ENCODE measurements at regions not wholly inside any gene's neighbourhood (a gene's known extent, or its start where the extent isn't known, plus 50 kb on each side); places are given as distances from the start of the nearest gene placed in this dataset.

- DNase-seq: no peak
- no peak for TF ChIP-seq USF1 (IDR thresholded peaks at IDR 0.05; ENCODE audit: borderline replicate concordance, low read depth)
- TF ChIP-seq YY1 (IDR thresholded peaks at IDR 0.05; ENCODE audit: low read depth): no peak
- no peak for TF ChIP-seq EZH2phosphoT487 (IDR thresholded peaks at IDR 0.05; ENCODE audit: borderline replicate concordance, low read depth)
- TF ChIP-seq MEF2A (IDR thresholded peaks at IDR 0.05; ENCODE audit: borderline replicate concordance, low read depth): no peak
- no peak for TF ChIP-seq TCF12 (IDR thresholded peaks at IDR 0.05)
- no peak for TF ChIP-seq GABPA (IDR thresholded peaks at IDR 0.05; ENCODE audit: low read depth)
- TF ChIP-seq RAD21 (IDR thresholded peaks at IDR 0.05; ENCODE audit: low read length): no peak
- no peak for TF ChIP-seq EP300 (IDR thresholded peaks at IDR 0.05; ENCODE audit: borderline replicate concordance in 1 of 2, low read depth in 1 of 2, low read length in 1 of 2)
- TF ChIP-seq RXRA (IDR thresholded peaks at IDR 0.05; ENCODE audit: borderline replicate concordance, low read depth): no peak
- no peak for TF ChIP-seq MAX (IDR thresholded peaks at IDR 0.05; ENCODE audit: low read depth)
- no peak for TF ChIP-seq CHD2 (IDR thresholded peaks at IDR 0.05; ENCODE audit: low read length, partially characterized antibody)
- TF ChIP-seq TEAD4 (IDR thresholded peaks at IDR 0.05; ENCODE audit: borderline replicate concordance, insufficient read depth): no peak
- no peak for TF ChIP-seq NFIC (IDR thresholded peaks at IDR 0.05; ENCODE audit: borderline replicate concordance)
- TF ChIP-seq ZBTB33 (IDR thresholded peaks at IDR 0.05; ENCODE audit: borderline replicate concordance, low read depth): no peak
- WGBS (ENCODE audit: low lambda C conversion rate): 5% methylated on average over 2 of the region's 2 CpGs
Measured at GRCh38 chr7:43011879-43012278, 79.7 kb downstream of the MRPL32 start.

GRCh38 chr7:43014406-43014805, 82.2 kb downstream of the MRPL32 start:
- Histone ChIP-seq H3F3A (replicated peaks; ENCODE audit: insufficient read depth) (no peaks in the 10 kb centered on the region), H3K9me3 (no peaks in the 10 kb centered on the region), H3K9me2 (no peaks in the 10 kb centered on the region), H2AFZ (ENCODE audit: low read depth) (no peak overlapping the region), H3K4me1 (ENCODE audit: control insufficient read depth in 1 of 2, insufficient read depth in 2 of 2, low read depth in 1 of 2, low read length in 1 of 2) (no peaks in the 10 kb centered on the region), H3K27me3 (ENCODE audit: insufficient read depth) (peaks cover 17% of the 10 kb centered on the region), H4K20me1 (ENCODE audit: insufficient read depth) (no peaks in the 10 kb centered on the region), H3K27ac (ENCODE audit: low read depth in 2 of 2, low read length in 1 of 2) (no peak overlapping the region), H3K4me2 (no peak overlapping the region), H3K9ac (no peak overlapping the region), H3K4me3 (ENCODE audit: low read depth in 2 of 2, low read length in 1 of 2) (no peak overlapping the region), H3K79me2 (ENCODE audit: insufficient read depth) (no peaks in the 10 kb centered on the region), H3K36me3 (replicated peaks in 1 of 2; ENCODE audit: control insufficient read depth in 1 of 2, insufficient read depth in 2 of 2, low read length in 1 of 2) (no peaks in the 10 kb centered on the region)
- ChIA-PET CTCF (no interaction called here), POLR2A (no interaction called here)
- DNase-seq: no peak
- 26% methylated on average over 4 of the region's 4 CpGs for WGBS (ENCODE audit: low lambda C conversion rate)
- TF ChIP-seq JUND (IDR thresholded peaks at IDR 0.05) (no peak), FOSL2 (IDR thresholded peaks at IDR 0.05; ENCODE audit: borderline replicate concordance, low read depth) (no peak), REST (IDR thresholded peaks at IDR 0.05; ENCODE audit: low read depth, low read length) (no peak), USF1 (IDR thresholded peaks at IDR 0.05; ENCODE audit: borderline replicate concordance, low read depth) (no peak), USF2 (IDR thresholded peaks at IDR 0.05; ENCODE audit: borderline replicate concordance, low read depth, low read length) (no peak), RAD21 (IDR thresholded peaks at IDR 0.05; ENCODE audit: low read length) (no peak), CHD2 (IDR thresholded peaks at IDR 0.05; ENCODE audit: low read length, partially characterized antibody) (no peak)

More at GRCh38 chr7:43011879-43012278, 79.7 kb downstream of the MRPL32 start:
- no peak overlapping the region for H3K4me2 ChIP-seq
- no peaks in the 10 kb centered on the region for H3K9me3 ChIP-seq
- H3K79me2 ChIP-seq (ENCODE audit: insufficient read depth): no peaks in the 10 kb centered on the region
- H3K4me3 ChIP-seq (ENCODE audit: low read depth in 2 of 2, low read length in 1 of 2): no peak overlapping the region; a peak in 1 of 4 replicates
- peaks cover 19% of the 10 kb centered on the region for H3K27me3 ChIP-seq (ENCODE audit: insufficient read depth)
- CTCF ChIA-PET: interaction anchor here (1.9 kb wide), 1 partner anchor 70 kb away, joined by 5 read pairs; no protein-coding TSS in a partner anchor
- H4K20me1 ChIP-seq (ENCODE audit: insufficient read depth): no peaks in the 10 kb centered on the region
- POLR2A ChIA-PET: no interaction called here
- H3K27ac ChIP-seq (ENCODE audit: low read depth in 2 of 2, low read length in 1 of 2): no peak overlapping the region
- no peaks in the 10 kb centered on the region for H3F3A ChIP-seq (replicated peaks; ENCODE audit: insufficient read depth)
- no peak overlapping the region for H2AFZ ChIP-seq (ENCODE audit: low read depth)
- H3K9ac ChIP-seq: no peak overlapping the region
- H3K36me3 ChIP-seq (replicated peaks in 1 of 2; ENCODE audit: control insufficient read depth in 1 of 2, insufficient read depth in 2 of 2, low read length in 1 of 2): no peaks in the 10 kb centered on the region
- H3K4me1 ChIP-seq (ENCODE audit: control insufficient read depth in 1 of 2, insufficient read depth in 2 of 2, low read depth in 1 of 2, low read length in 1 of 2): no peaks in the 10 kb centered on the region
- H3K9me2 ChIP-seq: no peaks in the 10 kb centered on the region
